H9 (cell line): ENCODE measurements at regions not wholly inside any gene's neighbourhood (a gene's known extent, or its start where the extent isn't known, plus 50 kb on each side); places are given as distances from the start of the nearest gene placed in this dataset.

Experiments
- DNase-seq: peaks from one replicate; pipeline ENCODE4 v3.0.0-alpha.2; 2017
- H2AFZ ChIP-seq: one replicate; pipeline ENCODE4 v1.6.1; 2013; ENCODE audit warnings: mild to moderate bottlenecking, low read length, control low read depth, moderate library complexity
- H2AK5ac ChIP-seq: 2 replicates; pipeline ENCODE4 v1.6.1; 2013; ENCODE audit warnings: low read length, control low read depth, mixed read lengths; ENCODE audit not compliant: insufficient read length
- H2BK120ac ChIP-seq: one replicate; pipeline ENCODE4 v1.6.1; 2013; ENCODE audit warnings: low read depth, mild to moderate bottlenecking, low read length, control low read depth, inconsistent platforms; ENCODE audit not compliant: poor library complexity, severe bottlenecking
- H2BK12ac ChIP-seq: 2 replicates; pipeline ENCODE4 v1.6.1; 2013; ENCODE audit warnings: low read length, control low read depth, mixed read lengths, low read depth; ENCODE audit not compliant: insufficient read length
- H2BK15ac ChIP-seq: 2 replicates; pipeline ENCODE4 v1.6.1; 2013; ENCODE audit warnings: low read depth, low read length, control low read depth
- H2BK20ac ChIP-seq: one replicate; pipeline ENCODE4 v1.6.1; 2013; ENCODE audit warnings: low read depth, mild to moderate bottlenecking, low read length, control low read depth, inconsistent platforms; ENCODE audit not compliant: poor library complexity, severe bottlenecking
- H2BK5ac ChIP-seq: 2 replicates; pipeline ENCODE4 v1.6.1; 2013; ENCODE audit warnings: low read length, control low read depth, mixed read lengths; ENCODE audit not compliant: insufficient read length
- H3K14ac ChIP-seq: 2 replicates; pipeline ENCODE4 v1.6.1; 2013; ENCODE audit warnings: low read length, control low read depth; ENCODE audit not compliant: insufficient read depth
- H3K18ac ChIP-seq: 2 replicates; pipeline ENCODE4 v1.6.1; 2013; ENCODE audit warnings: low read depth, mild to moderate bottlenecking, mixed read lengths, low read length, control low read depth; ENCODE audit not compliant: insufficient read length
- H3K23ac ChIP-seq: 2 replicates; pipeline ENCODE4 v1.6.1; 2013; ENCODE audit warnings: low read length, control low read depth, mixed read lengths, low read depth; ENCODE audit not compliant: insufficient read length
- H3K23me2 ChIP-seq: 2 replicates; pipeline ENCODE4 v1.6.1; 2013; ENCODE audit warnings: low read depth, mild to moderate bottlenecking, mixed read lengths, low read length, control low read depth; ENCODE audit not compliant: insufficient read length, poor library complexity, severe bottlenecking
- H3K27ac ChIP-seq: 2 replicates; pipeline ENCODE4 v1.5.1; 2013; ENCODE audit warnings: low read length, control low read depth, mixed read lengths, low read depth; ENCODE audit not compliant: insufficient read length
- H3K27me3 ChIP-seq: 2 replicates; pipeline ENCODE4 v1.6.1; 2013; ENCODE audit warnings: low read length, control low read depth, inconsistent platforms; ENCODE audit not compliant: insufficient read depth
- H3K4ac ChIP-seq: 2 replicates; pipeline ENCODE4 v1.6.1; 2013; ENCODE audit warnings: low read depth, mild to moderate bottlenecking, control low read depth, inconsistent platforms, low read length, moderate library complexity
- H3K4me1 ChIP-seq: 2 replicates; pipeline ENCODE4 v1.6.1; 2013; ENCODE audit warnings: low read length, control low read depth, inconsistent platforms; ENCODE audit not compliant: insufficient read depth
- H3K4me2 ChIP-seq: 2 replicates; pipeline ENCODE4 v1.6.1; 2013; ENCODE audit warnings: low read length, control low read depth, mixed read lengths; ENCODE audit not compliant: insufficient read length, insufficient read depth
- H3K56ac ChIP-seq: 2 replicates; pipeline ENCODE4 v1.6.1; 2013; ENCODE audit warnings: low read depth, mild to moderate bottlenecking, mixed read lengths, low read length, control low read depth; ENCODE audit not compliant: insufficient read length
- H3K79me1 ChIP-seq: 2 replicates; pipeline ENCODE4 v1.6.1; 2013; ENCODE audit warnings: low read depth, mild to moderate bottlenecking, moderate library complexity, low read length, control low read depth, inconsistent platforms; ENCODE audit not compliant: insufficient read depth, poor library complexity, severe bottlenecking
- H3K79me2 ChIP-seq: 2 replicates; pipeline ENCODE4 v1.6.1; 2013; ENCODE audit warnings: low read length, control low read depth, inconsistent platforms; ENCODE audit not compliant: insufficient read depth
- H3K9ac ChIP-seq: 2 replicates; pipeline ENCODE4 v1.6.1; 2013; ENCODE audit warnings: low read length, control low read depth, mixed read lengths; ENCODE audit not compliant: insufficient read length; ENCODE audit errors: extremely low read depth
- H3K9me3 ChIP-seq: one replicate; pipeline ENCODE4 v1.6.1; 2013; ENCODE audit warnings: low read depth, low read length, inconsistent platforms; ENCODE audit not compliant: control insufficient read depth
- H3T11ph ChIP-seq: one replicate; pipeline ENCODE4 v1.6.1; 2013; ENCODE audit warnings: mild to moderate bottlenecking, low read length, control low read depth, inconsistent platforms
- H4K20me1 ChIP-seq: one replicate; pipeline ENCODE4 v1.6.1; 2013; ENCODE audit not compliant: control insufficient read depth, insufficient read length, insufficient read depth
- H4K5ac ChIP-seq: 2 replicates; pipeline ENCODE4 v1.6.1; 2013; ENCODE audit warnings: low read depth, mild to moderate bottlenecking, mixed read lengths, low read length, control low read depth; ENCODE audit not compliant: insufficient read length
- H4K8ac ChIP-seq: replicated peaks from 2 replicates; pipeline ENCODE4 v1.6.1; 2013; ENCODE audit warnings: low read length, control low read depth, mixed read lengths, low read depth; ENCODE audit not compliant: insufficient read length
- H4K91ac ChIP-seq: 2 replicates; pipeline ENCODE4 v1.6.1; 2013; ENCODE audit warnings: low read depth, mild to moderate bottlenecking, moderate library complexity, mixed read lengths, low read length, control low read depth; ENCODE audit not compliant: insufficient read length
- H3K27ac Mint-ChIP-seq, 3 experiments: 2 replicates in 2 of 3; 3 replicates in 1 of 3; pipeline ENCODE4 v1.8.0; 2020 to 2021; ENCODE audit warnings: mixed read lengths in 3 of 3, mild to moderate bottlenecking in 1 of 3, moderate library complexity in 1 of 3
- H3K27me3 Mint-ChIP-seq: 2 replicates; pipeline ENCODE4 v1.8.0; 2021; ENCODE audit warnings: low read depth, mild to moderate bottlenecking, moderate library complexity, mixed read lengths
- H3K36me3 Mint-ChIP-seq, 3 experiments: 2 replicates in 2 of 3; 3 replicates in 1 of 3; pipeline ENCODE4 v1.8.0; 2020 to 2021; ENCODE audit warnings: low read depth in 3 of 3, mixed read lengths in 3 of 3; ENCODE audit not compliant: insufficient read depth in 1 of 3
- H3K4me1 Mint-ChIP-seq, 2 experiments: 2 replicates each; pipeline ENCODE4 v1.8.0; 2020; ENCODE audit warnings: mixed read lengths in 2 of 2
- H3K4me3 Mint-ChIP-seq, 2 experiments: 2 replicates in 1 of 2; 3 replicates in 1 of 2; pipeline ENCODE4 v1.8.0; 2020 to 2021; ENCODE audit warnings: mild to moderate bottlenecking in 2 of 2, mixed read lengths in 2 of 2, moderate library complexity in 1 of 2
- H3K9me3 Mint-ChIP-seq, 2 experiments: 2 replicates in 1 of 2; 3 replicates in 1 of 2; pipeline ENCODE4 v1.8.0; 2020; ENCODE audit warnings: mild to moderate bottlenecking in 2 of 2, mixed read lengths in 2 of 2, moderate library complexity in 1 of 2
- WGBS: extraction: QIAGEN DNeasy Blood & Tissue Kit; methylation state at CpG from one replicate; pipeline ENCODE4 v1.1.7; 2013; ENCODE audit warnings: missing lambda C conversion rate, low lambda C conversion rate, mixed read lengths; ENCODE audit not compliant: insufficient read length; ENCODE audit errors: extremely low coverage; 5-methylcytosine and 5-hydroxymethylcytosine counted together
- TF ChIP-seq, protein P1 (sequence below): fragments of 200-600 bp; sonication (generic); conservative IDR thresholded peaks from 3 replicates; pipeline ENCODE4 v1.8.0; 2021; ENCODE audit warnings: antibody characterized with exemption, mild to moderate bottlenecking

DNA sequence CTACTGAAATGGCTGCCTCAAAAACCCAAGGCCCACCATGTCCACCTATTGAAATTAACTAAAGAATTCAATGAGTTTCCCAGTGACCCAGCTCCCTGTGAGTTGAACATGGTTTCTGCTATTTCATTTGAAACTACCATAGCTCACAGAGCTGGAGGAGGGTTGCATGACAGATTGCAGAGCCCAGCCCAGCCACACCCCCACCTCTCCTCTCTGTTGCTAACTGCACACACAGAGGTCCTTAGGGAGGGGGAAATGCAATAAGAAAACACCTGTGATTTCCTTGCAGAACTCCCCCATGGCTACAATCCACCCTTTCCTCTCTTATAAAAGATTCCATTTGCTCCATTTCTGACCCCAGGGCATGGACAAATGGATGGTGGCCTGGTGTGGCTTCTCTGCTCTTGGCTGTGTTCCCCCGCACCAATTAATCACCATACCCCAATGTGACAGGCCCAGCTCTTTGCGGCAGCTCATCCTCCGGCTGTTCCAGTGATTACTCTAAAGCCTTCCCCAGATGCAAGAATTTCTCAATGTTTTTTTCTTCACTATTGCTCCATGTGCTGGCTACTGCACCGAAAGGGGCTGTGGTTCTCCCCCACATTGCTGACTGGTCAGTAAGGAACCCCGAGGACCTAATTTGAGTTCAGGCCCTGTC, 208.4 kb upstream of the KBTBD8 start:
- H2BK12ac ChIP-seq = no peak overlapping the region
- no peak overlapping the region for H4K91ac ChIP-seq
- no peaks in the 10 kb centered on the region for H3K9me3 ChIP-seq
- H2BK15ac ChIP-seq = no peak overlapping the region; the same call in 1 of the 2 replicates
- no peaks in the 10 kb centered on the region for H3K27me3 ChIP-seq
- no peak overlapping the region for H2AK5ac ChIP-seq
- Mint-ChIP-seq H3K27ac (no peak overlapping the region), H3K9me3 (no peaks in the 10 kb centered on the region), H3K36me3 (peaks cover 0 to 4% (median 0%) of the 10 kb centered on the region in 3 experiments; a peak in 1 of 7 replicates), H3K4me3 (no peak overlapping the region), H3K27me3 (peaks cover 17% of the 10 kb centered on the region), H3K4me1 (peaks cover 2 to 9% of the 10 kb centered on the region in 2 experiments)
- no peak overlapping the region for H3K4ac ChIP-seq
- H3K14ac ChIP-seq = no peak overlapping the region
- no peak overlapping the region for H3K18ac ChIP-seq
- no peak overlapping the region for H2BK120ac ChIP-seq
- no CpG with 5 or more reads among the region's 5 CpGs for WGBS
- H4K5ac ChIP-seq = no peak overlapping the region
- no peak overlapping the region for H2AFZ ChIP-seq
- H4K20me1 ChIP-seq = no peaks in the 10 kb centered on the region
- H3K23me2 ChIP-seq = no peaks in the 10 kb centered on the region
- no peaks in the 10 kb centered on the region for H3K79me1 ChIP-seq
- no peak overlapping the region for H4K8ac ChIP-seq
- H3K4me2 ChIP-seq = no peak overlapping the region
- DNase-seq = no peak
- no peak overlapping the region for H2BK5ac ChIP-seq
- TF ChIP-seq, protein P1, sequence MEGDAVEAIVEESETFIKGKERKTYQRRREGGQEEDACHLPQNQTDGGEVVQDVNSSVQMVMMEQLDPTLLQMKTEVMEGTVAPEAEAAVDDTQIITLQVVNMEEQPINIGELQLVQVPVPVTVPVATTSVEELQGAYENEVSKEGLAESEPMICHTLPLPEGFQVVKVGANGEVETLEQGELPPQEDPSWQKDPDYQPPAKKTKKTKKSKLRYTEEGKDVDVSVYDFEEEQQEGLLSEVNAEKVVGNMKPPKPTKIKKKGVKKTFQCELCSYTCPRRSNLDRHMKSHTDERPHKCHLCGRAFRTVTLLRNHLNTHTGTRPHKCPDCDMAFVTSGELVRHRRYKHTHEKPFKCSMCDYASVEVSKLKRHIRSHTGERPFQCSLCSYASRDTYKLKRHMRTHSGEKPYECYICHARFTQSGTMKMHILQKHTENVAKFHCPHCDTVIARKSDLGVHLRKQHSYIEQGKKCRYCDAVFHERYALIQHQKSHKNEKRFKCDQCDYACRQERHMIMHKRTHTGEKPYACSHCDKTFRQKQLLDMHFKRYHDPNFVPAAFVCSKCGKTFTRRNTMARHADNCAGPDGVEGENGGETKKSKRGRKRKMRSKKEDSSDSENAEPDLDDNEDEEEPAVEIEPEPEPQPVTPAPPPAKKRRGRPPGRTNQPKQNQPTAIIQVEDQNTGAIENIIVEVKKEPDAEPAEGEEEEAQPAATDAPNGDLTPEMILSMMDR = no peak
- no peak overlapping the region for H2BK20ac ChIP-seq
- no peaks in the 10 kb centered on the region; the same call in 1 of the 2 replicates for H3K4me1 ChIP-seq
- no peaks in the 10 kb centered on the region for H3K79me2 ChIP-seq
- no peak overlapping the region for H3K27ac ChIP-seq
- H3K56ac ChIP-seq = no peak overlapping the region
- H3K9ac ChIP-seq = no peak overlapping the region
- no peak overlapping the region for H3K23ac ChIP-seq
- H3T11ph ChIP-seq = no peak overlapping the region
